ENCODE measurements at regions not wholly inside any gene's neighbourhood (a gene's known extent, or its start where the extent isn't known, plus 50 kb on each side); places are given as distances from the start of the nearest gene placed in this dataset.

DNA sequence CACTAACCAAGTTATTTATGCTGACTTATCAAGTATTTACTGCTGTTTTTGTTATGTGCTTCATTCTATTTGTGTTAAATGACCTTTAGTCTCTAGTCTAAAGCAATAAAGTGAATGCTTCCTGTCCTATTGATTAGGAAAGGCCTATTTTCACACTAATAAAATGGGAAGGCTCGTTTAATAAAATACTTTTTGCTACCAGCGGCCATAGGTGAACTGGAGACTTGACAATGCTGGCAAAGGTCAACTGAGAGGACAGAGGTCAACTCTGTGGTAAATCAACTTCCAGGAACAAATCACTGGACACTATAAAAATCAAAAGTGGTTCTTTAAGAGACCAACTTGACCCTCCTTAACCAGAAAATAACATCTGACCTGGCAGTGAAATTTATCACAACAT lies 634.3 kb downstream of the ISL1 start:
- no peak for TF ChIP-seq CREB1 (IDR thresholded peaks at IDR 0.05)
- TF ChIP-seq EGR1 (IDR thresholded peaks at IDR 0.05; ENCODE audit: borderline replicate concordance, low read depth, low read length) = no peak
- no peak for TF ChIP-seq JUN (IDR thresholded peaks at IDR 0.05; ENCODE audit: low read depth, low read length)
- no peak for TF ChIP-seq CBX5 (IDR thresholded peaks at IDR 0.05; ENCODE audit: low read depth, low read length)
- TF ChIP-seq, protein P1, sequence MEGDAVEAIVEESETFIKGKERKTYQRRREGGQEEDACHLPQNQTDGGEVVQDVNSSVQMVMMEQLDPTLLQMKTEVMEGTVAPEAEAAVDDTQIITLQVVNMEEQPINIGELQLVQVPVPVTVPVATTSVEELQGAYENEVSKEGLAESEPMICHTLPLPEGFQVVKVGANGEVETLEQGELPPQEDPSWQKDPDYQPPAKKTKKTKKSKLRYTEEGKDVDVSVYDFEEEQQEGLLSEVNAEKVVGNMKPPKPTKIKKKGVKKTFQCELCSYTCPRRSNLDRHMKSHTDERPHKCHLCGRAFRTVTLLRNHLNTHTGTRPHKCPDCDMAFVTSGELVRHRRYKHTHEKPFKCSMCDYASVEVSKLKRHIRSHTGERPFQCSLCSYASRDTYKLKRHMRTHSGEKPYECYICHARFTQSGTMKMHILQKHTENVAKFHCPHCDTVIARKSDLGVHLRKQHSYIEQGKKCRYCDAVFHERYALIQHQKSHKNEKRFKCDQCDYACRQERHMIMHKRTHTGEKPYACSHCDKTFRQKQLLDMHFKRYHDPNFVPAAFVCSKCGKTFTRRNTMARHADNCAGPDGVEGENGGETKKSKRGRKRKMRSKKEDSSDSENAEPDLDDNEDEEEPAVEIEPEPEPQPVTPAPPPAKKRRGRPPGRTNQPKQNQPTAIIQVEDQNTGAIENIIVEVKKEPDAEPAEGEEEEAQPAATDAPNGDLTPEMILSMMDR (IDR thresholded peaks at IDR 0.05; ENCODE audit: control extremely low read depth in 1 of 3, insufficient read depth in 1 of 3, low read depth in 1 of 3, low read length in 3 of 3) = no peak
- TF ChIP-seq FOSL1 (IDR thresholded peaks at IDR 0.05; ENCODE audit: insufficient read depth, low read depth, low read length) = no peak
- TF ChIP-seq YY1 (IDR thresholded peaks at IDR 0.05; ENCODE audit: low read depth, low read length) = no peak
- TF ChIP-seq NRF1 (IDR thresholded peaks at IDR 0.05; ENCODE audit: low read depth, low read length) = no peak
- TF ChIP-seq POLR2A (IDR thresholded peaks at IDR 0.05; ENCODE audit: control extremely low read depth in 1 of 2, low read depth in 2 of 2, low read length in 2 of 2) = no peak
- no peak for TF ChIP-seq SRF (IDR thresholded peaks at IDR 0.05; ENCODE audit: low read depth, low read length)
- no peak for TF ChIP-seq TEAD4 (IDR thresholded peaks at IDR 0.05; ENCODE audit: low read depth, low read length)
- TF ChIP-seq ZNF274 (IDR thresholded peaks at IDR 0.05; ENCODE audit: borderline replicate concordance, extremely low read depth, low read length) = no peak
- TF ChIP-seq CEBPB (IDR thresholded peaks at IDR 0.05; ENCODE audit: low read depth, low read length) = no peak
